ENCODE measurements at regions not wholly inside any gene's neighbourhood (a gene's known extent, or its start where the extent isn't known, plus 50 kb on each side); places are given as distances from the start of the nearest gene placed in this dataset.

GRCh38 chr3:159787794-159788205 lies 200.8 kb upstream of the IL12A start (continued):
- no peak for TF ChIP-seq ZNF302 (tag by site-specific recombination; IDR thresholded peaks at IDR 0.05; ENCODE audit: low read depth)
- TF ChIP-seq, protein P1, sequence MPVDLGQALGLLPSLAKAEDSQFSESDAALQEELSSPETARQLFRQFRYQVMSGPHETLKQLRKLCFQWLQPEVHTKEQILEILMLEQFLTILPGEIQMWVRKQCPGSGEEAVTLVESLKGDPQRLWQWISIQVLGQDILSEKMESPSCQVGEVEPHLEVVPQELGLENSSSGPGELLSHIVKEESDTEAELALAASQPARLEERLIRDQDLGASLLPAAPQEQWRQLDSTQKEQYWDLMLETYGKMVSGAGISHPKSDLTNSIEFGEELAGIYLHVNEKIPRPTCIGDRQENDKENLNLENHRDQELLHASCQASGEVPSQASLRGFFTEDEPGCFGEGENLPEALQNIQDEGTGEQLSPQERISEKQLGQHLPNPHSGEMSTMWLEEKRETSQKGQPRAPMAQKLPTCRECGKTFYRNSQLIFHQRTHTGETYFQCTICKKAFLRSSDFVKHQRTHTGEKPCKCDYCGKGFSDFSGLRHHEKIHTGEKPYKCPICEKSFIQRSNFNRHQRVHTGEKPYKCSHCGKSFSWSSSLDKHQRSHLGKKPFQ (tag by site-specific recombination; IDR thresholded peaks at IDR 0.05), result 0 out of 2 replicates have a peak, but pooled peaks have one; percentile 16

- H3K4me3 ChIP-seq (ENCODE audit: low read depth, low read length), result no peak overlapping the region
- POLR2A ChIA-PET, result interaction anchor here (2.0 kb wide), 1 partner anchor 23 kb away, joined by 15 read pairs; no protein-coding TSS in a partner anchor
- H3K9me3 ChIP-seq (ENCODE audit: control insufficient read depth, insufficient read depth, low read depth, low read length), result no peaks in the 10 kb centered on the region
- CTCF ChIA-PET, result interaction anchor here (1.0 to 1.9 kb wide), 2 partner anchors 17 to 22 kb away, joined by 3 to 6 read pairs; no protein-coding TSS in a partner anchor
- no peaks in the 10 kb centered on the region for H3K36me3 ChIP-seq (ENCODE audit: control insufficient read depth in 2 of 2, insufficient read depth in 1 of 2, low read length in 2 of 2)
- peak overlapping the region; percentile 80 for H3K27ac ChIP-seq (ENCODE audit: extremely low read depth, low read depth, low read length)
- TF ChIP-seq ZBTB17 (tag by site-specific recombination; IDR thresholded peaks at IDR 0.05) (peak; percentile 49), ATF2 (tag by site-specific recombination; IDR thresholded peaks at IDR 0.05; ENCODE audit: low read depth) (no peak), SP7 (tag by site-specific recombination; IDR thresholded peaks at IDR 0.05) (0 out of 2 replicates have a peak, but pooled peaks have one; percentile 8), TCF7L2 (IDR thresholded peaks at IDR 0.05; ENCODE audit: borderline replicate concordance, low read depth, low read length) (no peak), ZNF133 (tag by site-specific recombination; IDR thresholded peaks at IDR 0.05) (no peak)
- TF ChIP-seq, protein P2, sequence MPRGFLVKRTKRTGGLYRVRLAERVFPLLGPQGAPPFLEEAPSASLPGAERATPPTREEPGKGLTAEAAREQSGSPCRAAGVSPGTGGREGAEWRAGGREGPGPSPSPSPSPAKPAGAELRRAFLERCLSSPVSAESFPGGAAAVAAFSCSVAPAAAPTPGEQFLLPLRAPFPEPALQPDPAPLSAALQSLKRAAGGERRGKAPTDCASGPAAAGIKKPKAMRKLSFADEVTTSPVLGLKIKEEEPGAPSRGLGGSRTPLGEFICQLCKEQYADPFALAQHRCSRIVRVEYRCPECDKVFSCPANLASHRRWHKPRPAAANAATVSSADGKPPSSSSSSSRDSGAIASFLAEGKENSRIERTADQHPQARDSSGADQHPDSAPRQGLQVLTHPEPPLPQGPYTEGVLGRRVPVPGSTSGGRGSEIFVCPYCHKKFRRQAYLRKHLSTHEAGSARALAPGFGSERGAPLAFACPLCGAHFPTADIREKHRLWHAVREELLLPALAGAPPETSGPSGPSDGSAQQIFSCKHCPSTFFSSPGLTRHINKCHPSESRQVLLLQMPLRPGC (tag by site-specific recombination; IDR thresholded peaks at IDR 0.05), result no peak
- TF ChIP-seq, protein P3, sequence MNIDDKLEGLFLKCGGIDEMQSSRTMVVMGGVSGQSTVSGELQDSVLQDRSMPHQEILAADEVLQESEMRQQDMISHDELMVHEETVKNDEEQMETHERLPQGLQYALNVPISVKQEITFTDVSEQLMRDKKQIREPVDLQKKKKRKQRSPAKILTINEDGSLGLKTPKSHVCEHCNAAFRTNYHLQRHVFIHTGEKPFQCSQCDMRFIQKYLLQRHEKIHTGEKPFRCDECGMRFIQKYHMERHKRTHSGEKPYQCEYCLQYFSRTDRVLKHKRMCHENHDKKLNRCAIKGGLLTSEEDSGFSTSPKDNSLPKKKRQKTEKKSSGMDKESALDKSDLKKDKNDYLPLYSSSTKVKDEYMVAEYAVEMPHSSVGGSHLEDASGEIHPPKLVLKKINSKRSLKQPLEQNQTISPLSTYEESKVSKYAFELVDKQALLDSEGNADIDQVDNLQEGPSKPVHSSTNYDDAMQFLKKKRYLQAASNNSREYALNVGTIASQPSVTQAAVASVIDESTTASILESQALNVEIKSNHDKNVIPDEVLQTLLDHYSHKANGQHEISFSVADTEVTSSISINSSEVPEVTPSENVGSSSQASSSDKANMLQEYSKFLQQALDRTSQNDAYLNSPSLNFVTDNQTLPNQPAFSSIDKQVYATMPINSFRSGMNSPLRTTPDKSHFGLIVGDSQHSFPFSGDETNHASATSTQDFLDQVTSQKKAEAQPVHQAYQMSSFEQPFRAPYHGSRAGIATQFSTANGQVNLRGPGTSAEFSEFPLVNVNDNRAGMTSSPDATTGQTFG (tag by site-specific recombination; IDR thresholded peaks at IDR 0.05; ENCODE audit: borderline replicate concordance), result no peak
- H3K4me1 ChIP-seq (ENCODE audit: control insufficient read depth, insufficient read depth, low read length), result peaks cover 46% of the 10 kb centered on the region
These were observed 200.3 kb upstream of the IL12A start for GRCh38 chr3:159788291-159788690.

- ChIA-PET CTCF (no interaction called here), POLR2A (no interaction called here)
- no peaks in the 10 kb centered on the region for H3K9me3 ChIP-seq (ENCODE audit: control insufficient read depth, insufficient read depth, low read depth, low read length)
- peaks cover 39% of the 10 kb centered on the region for H3K4me1 ChIP-seq (ENCODE audit: control insufficient read depth, insufficient read depth, low read length)
- no peak overlapping the region for H3K4me3 ChIP-seq (ENCODE audit: low read depth, low read length)
- no peak overlapping the region for H3K27ac ChIP-seq (ENCODE audit: extremely low read depth, low read depth, low read length)
- H3K36me3 ChIP-seq (ENCODE audit: control insufficient read depth in 2 of 2, insufficient read depth in 1 of 2, low read length in 2 of 2), result no peaks in the 10 kb centered on the region
- TF ChIP-seq OVOL3 (tag by site-specific recombination; IDR thresholded peaks at IDR 0.05), result no peak
- TF ChIP-seq GLIS1 (tag by site-specific recombination; IDR thresholded peaks at IDR 0.05), result no peak
- no peak for TF ChIP-seq ZNF394 (tag by site-specific recombination; IDR thresholded peaks at IDR 0.05; ENCODE audit: borderline replicate concordance)
- no peak for TF ChIP-seq ZFP3 (tag by site-specific recombination; IDR thresholded peaks at IDR 0.05; ENCODE audit: low read depth)
- no peak for TF ChIP-seq ZBTB21 (tag by site-specific recombination; IDR thresholded peaks at IDR 0.05)
- TF ChIP-seq ZNF518A (tag by site-specific recombination; conservative IDR thresholded peaks at IDR 0.05; ENCODE audit: low read depth), result no peak
- no peak for TF ChIP-seq ZNF354C (tag by site-specific recombination; IDR thresholded peaks at IDR 0.05; ENCODE audit: borderline replicate concordance, low read depth)
- TF ChIP-seq ZNF266 (tag by site-specific recombination; IDR thresholded peaks at IDR 0.05; ENCODE audit: low read depth), result no peak
- TF ChIP-seq ZSCAN30 (tag by site-specific recombination; IDR thresholded peaks at IDR 0.05), result no peak
- TF ChIP-seq, protein P4, sequence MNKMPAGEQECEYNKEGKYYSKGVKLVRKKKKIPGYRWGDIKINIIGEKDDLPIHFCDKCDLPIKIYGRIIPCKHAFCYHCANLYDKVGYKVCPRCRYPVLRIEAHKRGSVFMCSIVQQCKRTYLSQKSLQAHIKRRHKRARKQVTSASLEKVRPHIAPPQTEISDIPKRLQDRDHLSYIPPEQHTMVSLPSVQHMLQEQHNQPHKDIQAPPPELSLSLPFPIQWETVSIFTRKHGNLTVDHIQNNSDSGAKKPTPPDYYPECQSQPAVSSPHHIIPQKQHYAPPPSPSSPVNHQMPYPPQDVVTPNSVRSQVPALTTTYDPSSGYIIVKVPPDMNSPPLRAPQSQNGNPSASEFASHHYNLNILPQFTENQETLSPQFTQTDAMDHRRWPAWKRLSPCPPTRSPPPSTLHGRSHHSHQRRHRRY (tag by site-specific recombination; IDR thresholded peaks at IDR 0.05), result no peak
These were observed 199.6 kb upstream of the IL12A start for GRCh38 chr3:159789017-159789416.

Measured in HEK293 (cell line).